Heart right ventricle (tissue), 16 donors: ENCODE measurements at regions not wholly inside any gene's neighbourhood (a gene's known extent, or its start where the extent isn't known, plus 50 kb on each side); places are given as distances from the start of the nearest gene placed in this dataset.

Experiments used
- ATAC-seq, 8 donors: fragments of 200-7000 bp; cut with Tn5 transposase; one replicate each; pipeline ENCODE4 v1.9.1; 2020; ENCODE audit warnings: mild to moderate bottlenecking in 8 of 8, moderate library complexity in 8 of 8, moderate number of reproducible peaks in 1 of 8
- DNase-seq, 2 donors: peaks; one replicate each; pipeline ENCODE4 v3.0.0-alpha.2; 2020
- H3K27ac ChIP-seq, 10 donors: fragments of 200-600 bp; sonication (generic) in 2 of 10; one replicate each; pipeline versions ENCODE4 v1.5.0 to v1.8.0; 2020 to 2022; ENCODE audit warnings: mild to moderate bottlenecking in 3 of 10
- H3K27me3 ChIP-seq, 7 donors: fragments of 200-600 bp; one replicate each; pipeline ENCODE4 v1.8.0; 2021 to 2022; ENCODE audit warnings: mild to moderate bottlenecking in 2 of 7
- H3K36me3 ChIP-seq, 9 donors: fragments of 200-600 bp; sonication (generic) in 1 of 9; one replicate each; pipeline versions ENCODE4 v1.5.0 to v1.8.0; 2020 to 2022; ENCODE audit warnings: mild to moderate bottlenecking in 2 of 9
- H3K4me1 ChIP-seq, 9 donors: fragments of 200-600 bp; sonication (generic) in 1 of 9; one replicate each; pipeline versions ENCODE4 v1.5.0 to v1.8.0; 2020 to 2022; ENCODE audit warnings: mild to moderate bottlenecking in 4 of 9
- H3K4me3 ChIP-seq, 10 donors: fragments of 200-600 bp; sonication (generic) in 2 of 10; one replicate each; pipeline versions ENCODE4 v1.5.0 to v1.8.0; 2020 to 2022; ENCODE audit warnings: mild to moderate bottlenecking in 7 of 10, moderate library complexity in 2 of 10
- H3K9me3 ChIP-seq, 11 donors: fragments of 200-600 bp in 10 of 11; sonication (generic) in 2 of 11; one replicate each; pipeline versions ENCODE4 v1.5.0 to v1.8.0; 2013 to 2022; ENCODE audit warnings: mild to moderate bottlenecking in 2 of 11, control low read depth in 1 of 11, moderate library complexity in 1 of 11
- WGBS, 2 donors: extraction: QIAGEN DNeasy Blood & Tissue Kit; methylation state at CpG; one replicate each; pipeline ENCODE4 v1.1.7; 2013; ENCODE audit warnings: inconsistent platforms in 1 of 2; 5-methylcytosine and 5-hydroxymethylcytosine counted together
- intact Hi-C, 10 donors: fragments of 100-400 bp; cut with DNase I; formaldehyde crosslinking; loops; one replicate each; pipeline versions ENCODE4 v1.11.1 to v1.14.2; 2022
- TF ChIP-seq, protein P1 (sequence below), 9 donors: fragments of 200-600 bp; sonication (generic) in 2 of 9; IDR thresholded peaks; one replicate each; pipeline versions ENCODE4 v1.5.0 to v1.8.0; 2021 to 2022; ENCODE audit warnings: antibody characterized with exemption in 9 of 9, mild to moderate bottlenecking in 5 of 9, moderate library complexity in 1 of 9
- donor health status: Arrhythmogenic right ventricular cardiomyopathy.
- donor health status: ischemic (EF 13 %, LVEDD 7.1; RV severe dilation, severe dysfunction).
- donor health status: healthy with polysubstance abuse.
- donor health status: DM: no; HTN: yes; CAD: no.
- donor health status: DM: no; HTN: no; CAD: no.
- donor health status: ischemic (EF 25% LVEDD 6.9; RV normal size, moderate dysfunction).
- donor health status: ischemic (EF 25% LVEDD 5.7; RV mildly dilated, moderate dysfunction).
- donor health status: healthy.
- donor health status: DM: yes; HTN: yes; CAD: no.
- donor health status: Ischemic cardiomyopathy.
- donor health status: ischemic (EF 35%, LVEDD 5.7; RV mildly dilated, moderate dysfunction).
- donor health status: nonischemic (EF 11% LVEDD 7.7; RV severe dilation, severe dysfunction).
- donor health status: DM: yes; HTN: yes; CAD: no.
- donor health status: PGD.
- donor health status: ischemic (EF 29% LVEDD 5.4; RV normal size, mild dysfunction).
- donor health status: nonischemic (EF 23%, LVEDD 6.1; RV moderate dilation, normal function).

GRCh38 chr16:80103463-80103862, 437.3 kb upstream of the DYNLRB2 start:
- WGBS, 2 donors, result 89 to 90% methylated on average over 7 of the region's 7 CpGs
- peaks cover 0 to 11% (median 0%) of the 10 kb centered on the region in 7 donors for H3K27me3 ChIP-seq
- H3K4me1 ChIP-seq, result no peaks in the 10 kb centered on the region
- DNase-seq, result no peak
- no peak overlapping the region for H3K27ac ChIP-seq
- no peak overlapping the region for H3K4me3 ChIP-seq
- no peaks in the 10 kb centered on the region for H3K36me3 ChIP-seq
- intact Hi-C loops, result no loop called here
- TF ChIP-seq, protein P1, sequence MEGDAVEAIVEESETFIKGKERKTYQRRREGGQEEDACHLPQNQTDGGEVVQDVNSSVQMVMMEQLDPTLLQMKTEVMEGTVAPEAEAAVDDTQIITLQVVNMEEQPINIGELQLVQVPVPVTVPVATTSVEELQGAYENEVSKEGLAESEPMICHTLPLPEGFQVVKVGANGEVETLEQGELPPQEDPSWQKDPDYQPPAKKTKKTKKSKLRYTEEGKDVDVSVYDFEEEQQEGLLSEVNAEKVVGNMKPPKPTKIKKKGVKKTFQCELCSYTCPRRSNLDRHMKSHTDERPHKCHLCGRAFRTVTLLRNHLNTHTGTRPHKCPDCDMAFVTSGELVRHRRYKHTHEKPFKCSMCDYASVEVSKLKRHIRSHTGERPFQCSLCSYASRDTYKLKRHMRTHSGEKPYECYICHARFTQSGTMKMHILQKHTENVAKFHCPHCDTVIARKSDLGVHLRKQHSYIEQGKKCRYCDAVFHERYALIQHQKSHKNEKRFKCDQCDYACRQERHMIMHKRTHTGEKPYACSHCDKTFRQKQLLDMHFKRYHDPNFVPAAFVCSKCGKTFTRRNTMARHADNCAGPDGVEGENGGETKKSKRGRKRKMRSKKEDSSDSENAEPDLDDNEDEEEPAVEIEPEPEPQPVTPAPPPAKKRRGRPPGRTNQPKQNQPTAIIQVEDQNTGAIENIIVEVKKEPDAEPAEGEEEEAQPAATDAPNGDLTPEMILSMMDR (IDR thresholded peaks at IDR 0.05), result no peak
- peaks cover 0 to 11% (median 0%) of the 10 kb centered on the region in 11 donors for H3K9me3 ChIP-seq
- ATAC-seq, result no peak

- Histone ChIP-seq H3K4me1 (no peaks in the 10 kb centered on the region), H3K9me3 (peaks cover 0 to 29% (median 10%) of the 10 kb centered on the region in 11 donors), H3K36me3 (no peaks in the 10 kb centered on the region), H3K27ac (no peak overlapping the region), H3K27me3 (peaks cover 0 to 4% (median 0%) of the 10 kb centered on the region in 7 donors), H3K4me3 (no peak overlapping the region)
- no peak for DNase-seq
- ATAC-seq, result no peak
- TF ChIP-seq, protein P1 (IDR thresholded peaks at IDR 0.05), result no peak
- intact Hi-C loops, result no loop called here
These were observed 439.8 kb upstream of the DYNLRB2 start for GRCh38 chr16:80100846-80101451.

GRCh38 chr16:80100186-80100585, 440.6 kb upstream of the DYNLRB2 start:
- ATAC-seq, result no peak
- Histone ChIP-seq H3K27ac (no peak overlapping the region), H3K4me1 (no peaks in the 10 kb centered on the region), H3K27me3 (peaks cover 0 to 4% (median 0%) of the 10 kb centered on the region in 7 donors), H3K4me3 (no peak overlapping the region), H3K36me3 (no peaks in the 10 kb centered on the region), H3K9me3 (peaks cover 0 to 29% (median 10%) of the 10 kb centered on the region in 11 donors)
- intact Hi-C loops, result no loop called here
- DNase-seq, result no peak
- TF ChIP-seq, protein P1 (IDR thresholded peaks at IDR 0.05), result no peak

DNA sequence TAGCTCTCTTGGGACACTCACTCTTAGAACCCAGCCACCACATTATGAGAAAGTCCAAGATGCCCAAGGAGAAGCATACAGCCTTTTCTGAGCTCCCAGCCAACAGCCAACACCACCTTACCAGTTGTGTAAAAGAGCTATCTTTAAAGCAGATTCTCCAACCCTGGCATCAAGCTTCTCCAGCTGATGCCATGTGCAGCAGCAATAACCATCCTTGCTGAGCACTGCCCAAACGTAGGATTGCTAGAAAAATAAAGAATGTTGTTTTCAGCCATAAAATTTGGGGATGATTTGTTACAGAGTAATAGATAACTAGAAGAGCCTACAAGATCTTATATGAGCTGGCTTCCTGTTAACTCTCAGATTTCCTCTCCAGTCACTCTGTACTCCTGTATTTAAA, 443.7 kb upstream of the DYNLRB2 start:
- TF ChIP-seq, protein P1 (IDR thresholded peaks at IDR 0.05), result no peak
- H3K4me1 ChIP-seq, result no peaks in the 10 kb centered on the region
- no peak overlapping the region for H3K4me3 ChIP-seq
- 73 to 75% methylated on average over 1 of the region's 1 CpG for WGBS, 2 donors
- ATAC-seq (no peak), DNase-seq (no peak)
- no peaks in the 10 kb centered on the region for H3K36me3 ChIP-seq
- intact Hi-C loops, result no loop called here
- H3K27ac ChIP-seq, result no peak overlapping the region
- H3K27me3 ChIP-seq, result no peaks in the 10 kb centered on the region
- H3K9me3 ChIP-seq, result peaks cover 0 to 29% (median 10%) of the 10 kb centered on the region in 11 donors
